ENCODE measurements at regions not wholly inside any gene's neighbourhood (a gene's known extent, or its start where the extent isn't known, plus 50 kb on each side); places are given as distances from the start of the nearest gene placed in this dataset.

- Histone ChIP-seq H3K27me3 (no peaks in the 10 kb centered on the region), H3K27ac (no peak overlapping the region), H3K9me3 (no peaks in the 10 kb centered on the region), H3K4me3 (no peak overlapping the region), H3K36me3 (no peaks in the 10 kb centered on the region), H3K4me1 (ENCODE audit: insufficient read depth) (peaks cover 5% of the 10 kb centered on the region)
- 43 to 63% (median 53%) methylated on average over 4 of the region's 4 CpGs for WGBS, 3 donors
- TF ChIP-seq POLR2A (IDR thresholded peaks at IDR 0.05) (no peak), EP300 (IDR thresholded peaks at IDR 0.05) (no peak), CTCF (IDR thresholded peaks at IDR 0.05) (no peak)
- intact Hi-C loops (cut with DNase I) = no loop called here
- no peak for DNase-seq
Observed at GRCh38 chr11:45096636-45097035, 49.8 kb upstream of the PRDM11 start.

Measured in ovary (tissue), 7 donors.